ENCODE measurements at regions not wholly inside any gene's neighbourhood (a gene's known extent, or its start where the extent isn't known, plus 50 kb on each side); places are given as distances from the start of the nearest gene placed in this dataset.

DNA sequence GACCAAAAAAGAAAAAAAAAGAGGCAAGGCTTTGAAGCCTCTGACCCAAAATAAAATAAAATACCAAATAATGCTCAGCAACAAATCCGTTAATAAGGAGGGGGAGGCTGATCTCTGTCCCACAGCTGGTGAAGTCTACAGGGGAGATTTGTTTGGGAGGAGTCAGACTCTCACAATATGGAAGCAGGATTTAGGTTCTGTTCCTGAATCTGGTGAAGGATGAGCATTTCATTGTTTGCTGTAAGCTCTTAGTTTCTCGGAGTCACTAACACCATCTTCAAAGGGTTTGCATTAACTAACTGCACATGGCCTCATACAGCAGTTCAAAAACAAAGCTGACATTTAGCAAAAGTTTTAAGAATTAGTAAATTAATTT lies 339.4 kb upstream of the TNP1 start (continued):
- TF ChIP-seq CHD2 (IDR thresholded peaks at IDR 0.05; ENCODE audit: low read length, partially characterized antibody) (no peak), MXI1 (IDR thresholded peaks at IDR 0.05; ENCODE audit: low read depth, low read length) (no peak), USF1 (IDR thresholded peaks at IDR 0.05; ENCODE audit: borderline replicate concordance, low read depth) (no peak), NRF1 (IDR thresholded peaks at IDR 0.05; ENCODE audit: low read depth, low read length) (no peak), POLR2AphosphoS5 (IDR thresholded peaks at IDR 0.05; ENCODE audit: low read depth, low read length) (no peak)
- TF ChIP-seq, protein P1, sequence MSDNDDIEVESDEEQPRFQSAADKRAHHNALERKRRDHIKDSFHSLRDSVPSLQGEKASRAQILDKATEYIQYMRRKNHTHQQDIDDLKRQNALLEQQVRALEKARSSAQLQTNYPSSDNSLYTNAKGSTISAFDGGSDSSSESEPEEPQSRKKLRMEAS (IDR thresholded peaks at IDR 0.05; ENCODE audit: low read depth) = no peak

- no peak overlapping the region for H3K4me3 ChIP-seq (ENCODE audit: low read depth in 2 of 2, low read length in 1 of 2)
- no peak overlapping the region for H3K27ac ChIP-seq (ENCODE audit: low read depth in 2 of 2, low read length in 1 of 2)
- H3K36me3 ChIP-seq (replicated peaks in 1 of 2; ENCODE audit: control insufficient read depth in 1 of 2, insufficient read depth in 2 of 2, low read length in 1 of 2) = no peaks in the 10 kb centered on the region
- H3F3A ChIP-seq (replicated peaks; ENCODE audit: insufficient read depth) = no peaks in the 10 kb centered on the region
- ChIA-PET POLR2A (no interaction called here), CTCF (no interaction called here)
- peaks cover 0 to 7% of the 10 kb centered on the region in 2 experiments; a peak in 2 of 4 replicates for H3K4me1 ChIP-seq (ENCODE audit: control insufficient read depth in 1 of 2, insufficient read depth in 2 of 2, low read depth in 1 of 2, low read length in 1 of 2)
- no peak for DNase-seq
- no peak overlapping the region for H2AFZ ChIP-seq (ENCODE audit: low read depth)
- H3K27me3 ChIP-seq (ENCODE audit: insufficient read depth) = no peaks in the 10 kb centered on the region
- TF ChIP-seq NRF1 (IDR thresholded peaks at IDR 0.05; ENCODE audit: low read depth, low read length) = no peak
- no peak for TF ChIP-seq EZH2phosphoT487 (IDR thresholded peaks at IDR 0.05; ENCODE audit: borderline replicate concordance, low read depth)
- no peak for TF ChIP-seq ZBTB33 (IDR thresholded peaks at IDR 0.05; ENCODE audit: borderline replicate concordance, low read depth)
- no peak for TF ChIP-seq YY1 (IDR thresholded peaks at IDR 0.05; ENCODE audit: low read depth)
- no peak for TF ChIP-seq GATA2 (CRISPR knock-in tag; IDR thresholded peaks at IDR 0.05)
- no peak for TF ChIP-seq FOXM1 (IDR thresholded peaks at IDR 0.05; ENCODE audit: low read depth)
- no peak for TF ChIP-seq TEAD4 (IDR thresholded peaks at IDR 0.05; ENCODE audit: borderline replicate concordance, insufficient read depth)
- no peak for TF ChIP-seq CHD2 (IDR thresholded peaks at IDR 0.05; ENCODE audit: low read length, partially characterized antibody)
- TF ChIP-seq USF1 (IDR thresholded peaks at IDR 0.05; ENCODE audit: borderline replicate concordance, low read depth) = no peak
- no peak for TF ChIP-seq GABPA (IDR thresholded peaks at IDR 0.05; ENCODE audit: low read depth)
- no peak for TF ChIP-seq MXI1 (IDR thresholded peaks at IDR 0.05; ENCODE audit: low read depth, low read length)
- no peak for TF ChIP-seq TCF12 (IDR thresholded peaks at IDR 0.05)
- TF ChIP-seq RAD21 (IDR thresholded peaks at IDR 0.05; ENCODE audit: low read length) = no peak
- TF ChIP-seq MEF2A (IDR thresholded peaks at IDR 0.05; ENCODE audit: borderline replicate concordance, low read depth) = no peak
- no peak for TF ChIP-seq FOXJ3 (CRISPR knock-in tag; IDR thresholded peaks at IDR 0.05)
- no peak for TF ChIP-seq SMC3 (IDR thresholded peaks at IDR 0.05; ENCODE audit: low read depth, low read length)
- no peaks in the 10 kb centered on the region for H3K9me3 ChIP-seq
- no peak overlapping the region for H3K9ac ChIP-seq
- H4K20me1 ChIP-seq (ENCODE audit: insufficient read depth) = no peaks in the 10 kb centered on the region
- H3K4me2 ChIP-seq = no peak overlapping the region
- H3K9me2 ChIP-seq = no peaks in the 10 kb centered on the region
- no peaks in the 10 kb centered on the region for H3K79me2 ChIP-seq (ENCODE audit: insufficient read depth)
- 76% methylated on average over 7 of the region's 7 CpGs for WGBS (ENCODE audit: low lambda C conversion rate)
Observed at GRCh38 chr2:217195658-217196446, 336.0 kb upstream of the TNP1 start.
